Activated T-helper 1 cell treated with anti-CD3 and anti-CD28 coated beads, Interleukin-12 subunit alpha, Interleukin-12 subunit beta, Interleukin-2, Interleukin-4 antibody, amounts not matched to agents 30 ng/mL and 10 ng/mL and 1 ng/mL, durations not matched to agents 14 hours and 24 hours and 36 hours (primary cell): ENCODE measurements at regions not wholly inside any gene's neighbourhood (a gene's known extent, or its start where the extent isn't known, plus 50 kb on each side); places are given as distances from the start of the nearest gene placed in this dataset.
"Not testable (repeated sequence)": the region's sequence is repeated elsewhere in the genome, so short reads cannot be mapped to it uniquely, and the experiment has no call there.

Experiments
- DNase-seq: peaks from one replicate; pipeline ENCODE4 v3.0.0; 2021; ENCODE audit warnings: low spot score
- H3K27ac Mint-ChIP-seq: one replicate; pipeline ENCODE4 v1.8.0; 2021; ENCODE audit warnings: mild to moderate bottlenecking, mixed read lengths
- H3K27me3 Mint-ChIP-seq: one replicate; pipeline ENCODE4 v1.8.0; 2022; ENCODE audit warnings: mild to moderate bottlenecking, moderate library complexity, mixed read lengths; ENCODE audit not compliant: insufficient read depth
- H3K36me3 Mint-ChIP-seq: one replicate; pipeline ENCODE4 v1.8.0; 2021; ENCODE audit warnings: low read depth, mixed read lengths
- H3K4me1 Mint-ChIP-seq: one replicate; pipeline ENCODE4 v1.8.0; 2021; ENCODE audit warnings: low read depth, mixed read lengths
- H3K4me3 Mint-ChIP-seq: one replicate; pipeline ENCODE4 v1.8.0; 2021; ENCODE audit warnings: mild to moderate bottlenecking, moderate library complexity, mixed read lengths
- H3K9me3 Mint-ChIP-seq: one replicate; pipeline ENCODE4 v1.8.0; 2021; ENCODE audit warnings: mixed read lengths
- intact Hi-C: fragments of 100-400 bp; cut with micrococcal nuclease; formaldehyde crosslinking; loops from one replicate; pipeline ENCODE4 v1.15.1; 2024

DNA sequence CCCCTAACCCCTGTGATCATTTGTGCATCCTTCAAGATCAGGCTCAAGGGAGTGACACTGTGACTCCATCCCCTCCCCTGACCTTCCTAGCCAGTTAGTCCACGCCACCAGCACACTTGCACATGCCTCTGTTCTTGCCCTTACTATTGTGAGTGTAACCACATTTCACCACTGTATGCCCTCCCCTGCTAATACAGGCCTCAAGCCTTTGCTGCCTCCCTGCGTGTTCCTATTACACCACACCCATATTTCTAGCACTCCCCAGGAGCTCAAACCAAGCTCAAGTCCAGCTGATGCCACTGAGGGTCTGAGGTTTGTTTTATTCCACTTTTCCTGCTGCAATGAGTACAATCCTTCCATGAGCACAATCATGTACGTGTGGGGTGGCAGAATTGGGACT is 119.3 kb upstream of the FOXN2 start:
- DNase-seq, result no peak
- Mint-ChIP-seq H3K9me3 (no peaks in the 10 kb centered on the region), H3K4me1 (no peaks in the 10 kb centered on the region), H3K27ac (no peak overlapping the region), H3K36me3 (no peaks in the 10 kb centered on the region), H3K27me3 (peaks cover 2% of the 10 kb centered on the region), H3K4me3 (no peak overlapping the region)
- intact Hi-C loops, result no loop called here

DNA sequence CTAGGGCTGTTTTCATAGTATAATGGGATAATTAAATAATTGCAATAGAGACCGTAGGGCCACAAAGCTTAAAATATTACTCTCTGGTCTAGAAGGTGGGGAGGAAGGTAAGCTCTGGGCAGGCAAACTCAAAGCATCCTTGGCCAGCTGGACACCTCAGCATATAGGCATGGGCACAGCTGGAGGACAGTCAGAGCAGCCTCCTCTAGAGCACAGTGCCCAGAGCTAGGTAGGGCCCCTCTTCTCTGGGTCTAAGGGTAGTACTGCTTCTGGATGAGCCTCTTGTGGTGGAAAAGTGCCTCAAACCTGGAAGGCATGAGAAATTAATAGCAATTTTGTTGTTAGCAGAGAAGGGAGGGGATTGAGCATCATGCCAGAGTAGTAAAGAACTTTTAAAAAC is 116.9 kb upstream of the FOXN2 start:
- H3K9me3 Mint-ChIP-seq, result no peaks in the 10 kb centered on the region
- H3K27ac Mint-ChIP-seq, result no peak overlapping the region
- no peaks in the 10 kb centered on the region for H3K4me1 Mint-ChIP-seq
- no peaks in the 10 kb centered on the region for H3K36me3 Mint-ChIP-seq
- intact Hi-C loops, result no loop called here
- DNase-seq, result no peak
- peaks cover 2% of the 10 kb centered on the region for H3K27me3 Mint-ChIP-seq
- H3K4me3 Mint-ChIP-seq, result no peak overlapping the region

DNA sequence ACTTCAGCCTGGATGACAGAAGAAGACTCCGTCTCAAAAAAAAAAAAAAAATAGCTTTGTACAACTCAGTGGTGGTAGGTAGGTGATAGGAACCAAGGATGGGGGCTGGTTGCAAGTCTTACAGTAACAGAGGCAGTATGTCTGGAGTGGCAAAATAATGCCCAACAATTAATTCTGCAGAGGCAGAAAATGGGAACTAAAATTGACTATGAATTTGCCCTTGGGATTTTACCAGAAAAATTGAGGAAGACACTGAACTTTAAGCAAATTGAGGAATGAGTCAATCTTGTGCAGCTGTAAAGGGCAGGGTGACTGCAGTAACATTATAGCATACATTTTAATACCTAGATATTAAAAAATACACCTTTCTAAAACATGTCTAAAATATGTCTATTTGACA is 116.1 kb upstream of the FOXN2 start:
- no peaks in the 10 kb centered on the region for H3K4me1 Mint-ChIP-seq

DNA sequence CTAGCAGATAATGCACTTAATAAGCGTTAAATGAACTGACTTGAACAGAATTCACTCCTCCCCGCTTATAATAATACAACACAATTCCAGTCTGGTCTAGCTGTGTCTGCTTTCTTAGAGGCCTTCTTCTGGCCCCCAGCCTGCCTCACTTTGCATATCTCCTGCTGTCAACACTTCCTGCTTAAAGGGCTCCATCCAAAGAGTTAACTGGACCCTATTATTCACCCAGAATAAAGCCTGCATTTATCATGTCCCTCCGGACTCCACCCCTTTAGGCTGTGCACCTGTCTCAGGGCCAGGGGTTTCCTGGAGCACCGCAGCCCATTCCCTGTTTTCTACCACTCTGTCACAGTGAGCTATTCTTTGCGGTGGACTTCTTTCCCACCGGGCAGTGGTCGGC is 115.4 kb upstream of the FOXN2 start:
- Mint-ChIP-seq H3K27me3 (peaks cover under 1% of the 10 kb centered on the region), H3K4me1 (no peaks in the 10 kb centered on the region), H3K36me3 (no peaks in the 10 kb centered on the region), H3K9me3 (no peaks in the 10 kb centered on the region), H3K4me3 (no peak overlapping the region), H3K27ac (no peak overlapping the region)
- no peak for DNase-seq
- intact Hi-C loops, result no loop called here

More for the DNA sequence above, 116.1 kb upstream of the FOXN2 start:
- Mint-ChIP-seq H3K9me3 (no peaks in the 10 kb centered on the region), H3K36me3 (no peaks in the 10 kb centered on the region), H3K27ac (no peak overlapping the region), H3K27me3 (peaks cover 2% of the 10 kb centered on the region), H3K4me3 (no peak overlapping the region)
- no peak for DNase-seq
- intact Hi-C loops, result no loop called here

DNA sequence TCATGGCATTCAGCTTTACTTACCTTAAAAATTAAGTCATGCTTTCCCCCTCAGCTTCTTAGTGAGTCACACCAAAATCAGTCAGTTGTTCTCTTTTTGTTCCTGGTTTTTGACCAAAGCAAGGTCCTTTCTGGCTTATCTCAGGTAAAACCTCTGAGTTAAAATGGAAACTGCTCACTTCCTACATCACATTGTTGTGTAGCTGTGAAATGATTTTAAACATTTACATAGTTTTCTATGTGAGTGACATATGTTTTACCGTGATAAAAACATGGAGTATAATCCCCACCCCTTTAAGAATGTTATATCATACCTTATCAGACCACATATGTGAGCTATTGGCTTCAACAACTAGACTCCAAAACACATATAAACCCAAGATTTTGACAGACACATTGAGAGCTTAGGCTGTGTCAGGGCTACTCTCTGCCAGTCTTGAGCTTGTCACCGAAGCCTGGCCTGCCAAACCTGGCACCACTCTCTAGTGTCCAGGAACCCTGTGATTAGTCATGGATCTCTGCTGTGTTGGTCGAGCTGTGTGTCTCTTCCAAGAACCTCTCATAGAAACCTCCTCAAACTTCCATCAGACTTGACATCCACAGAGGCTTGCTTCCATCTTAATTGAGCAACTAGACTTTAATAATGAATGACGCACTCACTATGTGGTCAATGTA is 113.7 kb upstream of the FOXN2 start:
- no peaks in the 10 kb centered on the region for H3K9me3 Mint-ChIP-seq
- no peak overlapping the region for H3K4me3 Mint-ChIP-seq
- no peaks in the 10 kb centered on the region for H3K27me3 Mint-ChIP-seq
- no peak overlapping the region for H3K27ac Mint-ChIP-seq
- DNase-seq, result no peak
- intact Hi-C loops, result no loop called here
- peaks cover 4% of the 10 kb centered on the region for H3K4me1 Mint-ChIP-seq
- no peaks in the 10 kb centered on the region for H3K36me3 Mint-ChIP-seq

DNA sequence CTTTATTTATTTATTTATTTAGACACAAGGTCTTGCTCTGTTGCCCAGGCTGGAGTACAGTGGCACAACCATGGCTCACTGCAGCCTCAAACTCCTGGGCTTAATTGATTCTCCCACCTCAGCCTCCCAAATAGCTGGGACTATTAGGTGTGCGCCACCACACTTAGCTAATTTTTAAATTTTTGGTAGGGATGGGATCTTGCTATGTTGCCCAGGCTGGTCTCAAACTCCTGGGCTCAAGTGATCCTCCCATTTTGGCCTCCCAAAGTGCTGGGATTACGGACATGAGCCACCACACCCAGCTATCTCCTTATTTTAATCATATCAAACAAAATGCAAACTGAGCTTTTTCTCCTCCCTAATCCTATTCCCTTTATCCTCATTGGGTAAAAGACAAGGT is 113.0 kb upstream of the FOXN2 start:
- H3K4me3 Mint-ChIP-seq, H3K4me1 Mint-ChIP-seq, DNase-seq, H3K36me3 Mint-ChIP-seq, H3K9me3 Mint-ChIP-seq, intact Hi-C loops, H3K27ac Mint-ChIP-seq, H3K27me3 Mint-ChIP-seq: not testable (repeated sequence)

DNA sequence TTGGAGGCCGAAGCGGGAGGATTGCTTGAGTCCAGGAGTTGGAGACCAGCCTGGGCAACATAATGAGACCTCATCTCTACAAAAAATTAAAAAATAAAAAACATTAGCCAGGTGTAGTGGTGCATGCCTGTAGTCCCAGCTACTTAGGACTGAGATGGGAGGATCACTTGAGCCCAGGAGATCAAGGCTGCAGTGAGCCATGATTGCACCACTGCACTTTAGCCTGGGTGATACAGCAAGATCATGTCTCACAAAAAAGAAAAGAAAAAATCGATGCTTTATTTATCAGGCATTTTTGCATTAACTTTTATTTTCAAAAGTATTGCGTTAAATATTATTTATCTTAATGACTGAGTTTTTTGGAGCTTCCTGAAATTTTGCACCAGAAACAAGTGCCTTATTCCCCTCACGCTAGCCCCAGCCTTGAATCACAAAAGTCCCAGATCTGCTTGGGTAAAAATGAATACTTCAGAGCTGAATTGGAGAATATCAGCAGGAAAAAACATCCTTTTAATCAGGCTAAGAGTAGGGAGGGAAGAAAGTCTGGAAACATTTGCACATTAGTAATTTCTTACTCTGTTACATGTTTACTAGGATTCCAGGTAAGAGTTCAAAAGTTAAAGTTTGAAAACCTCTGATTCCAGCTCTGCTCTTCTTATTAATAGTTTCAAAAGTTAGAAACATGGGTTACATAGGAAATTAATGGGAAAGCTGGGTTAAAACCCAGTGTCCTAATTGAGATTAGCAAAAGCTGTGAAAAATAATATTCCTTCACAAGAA is 111.4 kb upstream of the FOXN2 start:
- no peaks in the 10 kb centered on the region for H3K36me3 Mint-ChIP-seq
- no peaks in the 10 kb centered on the region for H3K9me3 Mint-ChIP-seq
- no peaks in the 10 kb centered on the region for H3K27me3 Mint-ChIP-seq
- intact Hi-C loops, result no loop called here
- H3K4me3 Mint-ChIP-seq, result no peak overlapping the region
- no peak overlapping the region for H3K27ac Mint-ChIP-seq
- peaks cover 5% of the 10 kb centered on the region for H3K4me1 Mint-ChIP-seq
- no peak for DNase-seq

DNA sequence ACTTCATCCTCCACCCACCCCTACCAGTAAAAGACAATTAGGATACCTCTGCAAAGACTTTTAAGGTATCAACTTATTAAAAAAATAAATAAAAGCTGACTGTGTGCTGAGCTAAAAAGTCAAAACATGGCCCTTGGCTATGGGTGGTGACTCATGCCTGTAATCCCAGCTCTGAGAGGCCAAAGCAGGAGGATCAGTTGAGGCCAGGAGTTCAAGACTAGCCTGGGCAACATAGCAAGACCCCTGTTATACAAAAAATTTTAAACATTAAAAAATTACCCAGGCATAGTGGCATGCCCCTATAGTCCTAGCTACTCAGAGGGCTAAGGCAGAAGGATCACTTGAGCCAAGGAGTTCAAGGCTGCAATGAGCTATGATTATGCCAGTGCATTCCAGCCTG is 110.8 kb upstream of the FOXN2 start:
- H3K27ac Mint-ChIP-seq, result no peak overlapping the region
- peaks cover 5% of the 10 kb centered on the region for H3K4me1 Mint-ChIP-seq
- no peak overlapping the region for H3K4me3 Mint-ChIP-seq
- DNase-seq, result no peak
- no peaks in the 10 kb centered on the region for H3K9me3 Mint-ChIP-seq
- H3K27me3 Mint-ChIP-seq, result no peaks in the 10 kb centered on the region
- no peaks in the 10 kb centered on the region for H3K36me3 Mint-ChIP-seq
- intact Hi-C loops, result no loop called here

DNA sequence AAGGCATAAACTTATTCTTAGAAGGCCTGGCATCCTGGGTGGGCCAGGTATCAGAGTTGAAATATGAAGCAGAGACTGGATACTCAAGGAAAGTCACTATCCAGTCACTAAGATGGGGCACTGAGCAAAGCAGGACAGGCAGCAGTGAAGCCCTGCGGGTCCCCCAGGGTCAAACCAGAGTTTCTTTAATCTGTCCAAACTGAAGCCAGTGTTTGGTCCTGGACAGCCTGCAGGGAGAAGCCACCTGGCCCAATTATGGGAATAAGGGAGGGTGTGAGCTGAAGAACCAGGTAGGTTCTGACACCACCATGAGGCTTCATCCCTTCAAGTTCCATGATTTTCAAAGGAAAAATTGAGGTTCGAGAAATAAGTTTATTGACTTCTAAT is 109.7 kb upstream of the FOXN2 start:
- no peak overlapping the region for H3K4me3 Mint-ChIP-seq
- no peaks in the 10 kb centered on the region for H3K36me3 Mint-ChIP-seq
- no peak for DNase-seq
- H3K9me3 Mint-ChIP-seq, result no peaks in the 10 kb centered on the region
- H3K4me1 Mint-ChIP-seq, result peaks cover 12% of the 10 kb centered on the region
- intact Hi-C loops, result no loop called here
- no peaks in the 10 kb centered on the region for H3K27me3 Mint-ChIP-seq
- no peak overlapping the region for H3K27ac Mint-ChIP-seq

DNA sequence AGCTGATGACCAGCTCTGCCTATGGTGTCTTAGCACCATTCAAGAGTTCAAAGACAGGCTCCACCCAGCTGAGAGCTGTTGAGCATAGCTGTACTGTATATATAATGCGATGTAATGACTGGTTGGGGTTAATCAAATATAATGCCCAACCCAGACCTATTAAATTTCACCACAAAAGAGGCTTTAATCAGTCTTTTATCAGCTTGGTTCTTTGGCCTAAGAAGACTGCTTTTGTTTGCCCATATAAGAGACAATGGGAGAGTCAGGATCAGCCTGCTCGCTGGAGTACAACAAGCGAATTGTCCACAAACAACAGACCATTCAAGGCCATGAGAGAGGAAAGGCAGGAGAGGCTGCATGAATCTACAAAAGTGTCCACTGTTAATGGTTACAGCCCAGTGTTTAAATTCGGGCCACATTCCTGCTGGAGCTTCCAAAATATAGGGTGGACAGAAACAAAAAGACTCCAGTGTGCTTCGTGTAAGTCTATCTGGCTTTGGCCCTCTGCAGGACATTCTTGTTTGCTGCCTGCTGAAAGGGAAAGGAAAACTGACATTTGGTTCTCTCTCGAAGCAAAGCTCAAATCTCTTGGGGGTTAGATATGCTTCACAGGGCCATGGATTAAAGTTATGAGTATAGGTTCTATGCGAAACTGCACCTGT is 109.2 kb upstream of the FOXN2 start:
- Mint-ChIP-seq H3K4me3 (no peak overlapping the region), H3K4me1 (peaks cover 12% of the 10 kb centered on the region), H3K27me3 (no peaks in the 10 kb centered on the region), H3K36me3 (no peaks in the 10 kb centered on the region), H3K9me3 (no peaks in the 10 kb centered on the region), H3K27ac (no peak overlapping the region)
- intact Hi-C loops, result no loop called here
- DNase-seq, result no peak

DNA sequence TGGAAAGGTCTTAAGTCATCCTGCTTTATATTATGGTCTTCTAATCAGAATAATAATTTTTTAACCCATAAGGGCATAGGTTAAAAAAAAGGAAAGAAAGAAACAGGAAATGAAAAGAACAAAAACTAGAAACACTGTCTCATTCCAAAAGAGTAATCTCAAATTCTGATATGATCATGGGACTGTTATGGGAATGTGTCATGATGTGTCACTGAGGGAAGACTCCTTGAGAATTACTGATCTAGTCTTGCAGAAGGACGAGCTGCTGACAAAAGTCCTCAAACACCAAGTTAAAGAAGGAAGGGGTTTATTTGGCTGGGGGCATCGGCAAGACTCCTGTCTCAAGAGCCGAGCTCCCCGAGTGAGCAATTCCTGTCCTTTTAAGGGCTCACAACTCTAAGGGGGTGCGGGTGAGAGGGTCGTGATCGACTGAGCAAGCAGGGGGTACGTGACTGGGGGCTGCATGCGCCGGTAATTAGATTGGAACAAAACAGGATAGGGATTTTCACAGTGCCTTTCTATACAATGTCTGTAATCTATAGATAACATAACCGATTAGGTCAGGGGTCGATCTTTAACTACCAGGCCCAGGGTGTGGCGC is 108.3 kb upstream of the FOXN2 start:
- not testable (repeated sequence) for H3K9me3 Mint-ChIP-seq, H3K27ac Mint-ChIP-seq, H3K27me3 Mint-ChIP-seq

DNA sequence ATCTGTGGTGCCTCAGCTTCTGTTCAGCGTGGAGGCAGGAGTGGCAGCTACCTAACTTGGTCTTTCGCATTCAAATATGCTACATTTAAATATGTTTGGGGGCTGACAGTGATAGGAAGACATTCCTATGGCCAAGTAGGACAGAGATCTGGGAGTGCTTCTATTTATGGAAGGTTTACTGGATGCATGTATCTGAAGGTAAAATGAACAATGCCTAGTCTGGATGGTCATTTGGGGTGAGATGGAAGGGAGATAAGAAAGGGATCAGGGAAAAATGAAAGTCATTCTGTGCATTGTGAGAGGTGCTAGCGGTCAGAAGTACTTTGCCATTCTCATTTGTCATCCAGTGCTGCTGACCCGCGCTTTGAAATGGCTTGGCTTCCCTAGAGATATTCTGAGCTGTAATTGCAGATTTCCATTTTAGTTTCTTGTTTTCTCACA is 107.3 kb upstream of the FOXN2 start:
- H3K27ac Mint-ChIP-seq, result no peak overlapping the region
- H3K4me1 Mint-ChIP-seq, result peaks cover 12% of the 10 kb centered on the region
- no peaks in the 10 kb centered on the region for H3K9me3 Mint-ChIP-seq
- no peak overlapping the region for H3K4me3 Mint-ChIP-seq
- intact Hi-C loops, result no loop called here
- DNase-seq, result no peak
- H3K36me3 Mint-ChIP-seq, result no peaks in the 10 kb centered on the region
- no peaks in the 10 kb centered on the region for H3K27me3 Mint-ChIP-seq

More for the DNA sequence above, 108.3 kb upstream of the FOXN2 start:
- H3K36me3 Mint-ChIP-seq, H3K4me3 Mint-ChIP-seq, DNase-seq, intact Hi-C loops: not testable (repeated sequence)
- H3K4me1 Mint-ChIP-seq, result peaks cover 12% of the 10 kb centered on the region

DNA sequence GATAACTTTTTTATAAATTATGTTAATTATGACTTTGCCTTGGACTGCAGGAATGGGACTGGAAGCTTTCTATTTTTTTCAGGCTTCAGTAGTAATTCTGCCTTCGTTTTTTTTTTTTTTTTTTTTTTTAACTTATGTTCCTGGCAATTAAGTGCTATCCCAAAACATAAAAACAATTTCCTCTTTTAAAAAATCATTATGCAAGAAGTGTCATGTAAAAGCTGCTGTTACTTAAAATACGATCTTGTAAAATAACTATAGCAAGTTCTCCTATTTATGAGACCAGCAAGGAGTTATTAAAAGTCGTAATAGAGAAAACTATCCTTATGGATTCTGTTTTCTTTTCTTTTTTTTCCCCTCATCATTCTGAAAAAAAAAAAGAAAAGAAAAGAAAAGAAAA is 106.6 kb upstream of the FOXN2 start:
- Mint-ChIP-seq H3K27me3 (no peaks in the 10 kb centered on the region), H3K27ac (no peak overlapping the region), H3K4me1 (peaks cover 12% of the 10 kb centered on the region), H3K36me3 (no peaks in the 10 kb centered on the region), H3K9me3 (no peaks in the 10 kb centered on the region), H3K4me3 (no peak overlapping the region)
- DNase-seq, result no peak
- intact Hi-C loops, result no loop called here
